ENCODE measurements at regions not wholly inside any gene's neighbourhood (a gene's known extent, or its start where the extent isn't known, plus 50 kb on each side); places are given as distances from the start of the nearest gene placed in this dataset.

DNA sequence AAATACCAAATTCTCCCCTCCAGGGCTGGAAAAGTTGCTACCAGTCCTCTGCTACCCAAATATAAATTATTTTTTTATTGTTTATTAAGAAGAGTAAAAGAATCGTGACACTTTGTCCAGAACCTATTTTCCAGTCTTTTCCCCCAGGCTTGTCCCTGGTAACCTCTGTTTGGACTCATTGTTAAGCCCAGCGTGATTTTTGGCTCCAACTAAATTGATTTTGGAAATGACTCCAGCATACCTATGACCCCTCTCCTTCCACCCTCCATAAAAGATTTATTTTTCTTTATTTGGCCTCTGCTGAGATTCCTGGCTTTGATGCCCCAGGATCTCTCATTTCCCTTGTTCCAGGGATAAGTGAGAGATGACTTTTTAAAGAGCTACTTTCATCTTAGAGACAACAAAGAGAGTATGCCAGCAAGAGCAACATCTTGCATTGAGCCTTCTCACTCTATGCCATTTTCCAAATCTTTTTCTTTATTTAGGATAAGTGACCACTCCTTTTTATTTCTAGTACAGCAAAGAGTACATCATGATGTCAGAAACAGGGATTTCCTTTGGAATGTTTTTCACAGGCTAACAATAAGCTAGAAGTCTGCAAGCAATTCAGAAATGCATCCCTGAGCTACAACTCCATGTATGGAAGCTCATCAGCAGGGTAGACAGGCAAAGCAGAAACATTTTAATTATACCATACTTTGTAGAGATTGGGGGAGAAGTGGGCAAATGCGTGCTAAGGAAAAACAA, 75.8 kb downstream of the DAD1 start:
- no peak for DNase-seq (ENCODE audit: low spot score)

DNA sequence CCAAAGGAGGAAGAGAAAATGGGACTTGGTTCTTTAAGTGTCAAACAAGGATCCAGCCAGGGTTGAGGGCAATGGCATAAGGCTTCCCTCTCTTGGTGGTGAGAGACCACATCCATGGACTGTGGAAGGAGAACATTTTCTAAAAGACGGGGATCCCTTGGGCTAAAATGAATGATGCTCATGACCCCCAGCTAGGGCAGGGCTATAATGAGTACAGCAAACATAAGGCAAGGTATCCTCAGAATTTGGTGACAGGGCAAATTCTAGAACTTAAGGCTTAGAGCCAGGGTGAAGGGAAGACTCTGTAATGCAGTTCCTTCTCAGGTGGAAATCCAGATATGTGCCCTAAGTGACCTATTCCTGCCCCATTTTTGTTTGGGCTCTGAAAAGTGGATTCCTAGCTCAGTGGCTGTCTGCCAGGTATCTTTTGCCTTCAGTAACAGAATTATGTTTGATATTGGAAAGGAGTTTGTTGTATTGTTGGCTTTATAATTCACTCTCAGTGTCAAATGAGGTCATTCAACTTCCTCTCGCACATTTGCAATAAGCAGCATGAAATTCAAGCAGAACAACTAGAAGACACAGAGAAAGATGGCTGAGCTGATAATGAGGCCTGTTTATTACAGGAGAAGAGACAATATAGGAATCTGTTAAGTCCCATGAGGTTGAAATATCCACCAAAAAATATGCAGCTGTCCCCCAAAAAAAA, 76.8 kb downstream of the DAD1 start:
- DNase-seq (ENCODE audit: low spot score), result no peak

DNA sequence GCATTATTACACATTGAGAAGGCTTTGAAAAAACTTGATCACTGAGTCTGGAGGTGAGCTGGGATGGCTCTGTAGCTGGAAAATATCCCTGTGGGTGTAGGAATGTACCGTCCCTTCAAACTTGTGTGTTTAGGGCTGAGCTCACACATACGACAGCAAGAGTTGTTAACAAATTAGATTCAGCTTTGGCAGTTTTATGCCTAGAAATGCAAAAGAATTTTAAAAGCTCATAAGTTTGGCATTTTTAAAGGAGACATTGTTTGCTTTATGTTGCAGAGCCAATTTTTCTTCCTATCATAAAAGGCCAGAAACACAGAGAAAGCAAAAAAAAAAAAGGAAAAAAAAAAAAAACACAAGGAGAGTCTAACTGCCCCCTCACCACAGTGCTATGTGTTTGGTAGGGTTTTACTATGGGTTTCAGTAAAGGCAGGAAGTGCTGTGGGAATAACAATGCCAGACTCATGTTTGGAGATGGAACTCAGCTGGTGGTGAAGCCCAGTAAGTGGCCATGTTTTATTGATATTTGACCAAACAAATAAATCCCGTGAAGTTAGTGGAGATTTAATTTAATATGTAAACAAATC, 78.4 kb downstream of the DAD1 start:
- DNase-seq (ENCODE audit: low spot score), result no peak

DNA sequence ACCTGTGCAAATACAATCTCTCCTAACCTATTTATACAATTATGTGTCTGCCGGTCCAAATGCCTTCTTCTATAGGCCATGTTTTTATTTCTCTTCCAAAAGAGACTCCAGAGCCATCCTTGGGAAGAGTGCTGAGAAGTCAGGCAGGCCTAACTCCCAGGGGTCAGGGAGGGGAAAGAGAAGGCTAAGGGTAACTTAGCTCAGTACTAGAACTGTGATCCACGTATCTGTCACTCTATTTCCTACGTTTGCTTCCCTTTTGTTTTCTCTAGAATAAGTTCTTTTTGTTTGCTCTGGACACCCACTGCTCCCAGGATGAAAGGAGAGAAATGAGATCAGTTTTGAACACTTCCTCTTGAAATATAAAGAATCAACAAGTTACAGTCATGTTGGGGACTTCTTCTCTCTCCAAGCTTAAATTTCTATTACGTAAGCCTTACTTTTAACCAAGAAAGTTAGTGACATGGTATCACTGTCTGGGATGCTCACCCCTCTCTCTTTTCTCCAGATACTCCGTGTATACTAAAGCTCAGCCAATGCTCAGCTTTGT, 79.2 kb downstream of the DAD1 start:
- DNase-seq (ENCODE audit: low spot score), result no peak

DNA sequence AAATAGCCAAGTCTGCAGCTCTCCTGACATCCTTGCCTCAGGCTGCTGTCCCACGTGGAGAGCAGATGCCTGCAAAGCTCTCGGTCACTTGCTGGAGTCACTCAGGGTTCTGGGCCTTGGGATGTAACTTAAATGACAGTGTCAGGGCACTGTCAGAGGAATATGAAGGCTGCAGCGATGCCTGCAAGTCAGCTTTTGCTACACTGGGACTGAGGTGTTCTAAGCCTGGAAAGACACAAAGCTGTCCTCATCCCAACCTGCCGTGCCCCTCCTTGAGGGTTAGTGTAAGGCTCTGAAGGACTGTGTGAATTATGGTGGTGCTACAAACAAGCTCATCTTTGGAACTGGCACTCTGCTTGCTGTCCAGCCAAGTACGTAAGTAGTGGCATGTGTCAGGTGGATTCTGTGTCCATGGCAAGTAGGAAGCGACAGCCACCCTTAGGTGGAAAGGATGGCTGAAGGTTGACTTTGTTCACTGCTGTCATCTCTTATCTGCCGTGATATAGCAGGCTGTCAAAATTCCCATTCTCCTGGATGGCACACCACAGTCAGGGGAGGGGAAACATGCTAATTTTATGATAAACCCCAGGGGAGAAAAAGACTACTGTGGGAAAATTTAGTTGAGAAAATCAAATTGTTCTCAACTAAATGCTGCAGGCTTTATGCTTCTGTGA, 79.9 kb downstream of the DAD1 start:
- DNase-seq (ENCODE audit: low spot score), result no peak

DNA sequence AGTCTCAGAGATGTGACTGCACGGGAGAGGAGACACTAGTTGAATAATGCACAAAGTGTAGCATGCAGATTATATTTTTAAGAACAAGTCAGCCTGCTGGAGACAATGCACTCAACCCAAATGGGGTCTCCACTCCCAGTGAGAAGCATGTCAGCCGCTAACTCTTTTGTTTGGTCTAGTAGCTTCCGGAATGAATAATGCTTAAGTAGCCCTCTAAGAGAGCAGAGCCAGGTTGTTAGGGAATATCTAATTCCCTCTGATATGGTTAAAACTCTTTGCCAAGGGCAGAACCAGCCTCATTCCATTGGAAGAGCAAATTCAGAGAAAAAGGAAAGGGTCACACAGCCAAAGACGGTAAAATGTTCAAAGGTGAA, 80.4 kb downstream of the DAD1 start:
- DNase-seq (ENCODE audit: low spot score), result no peak

DNA sequence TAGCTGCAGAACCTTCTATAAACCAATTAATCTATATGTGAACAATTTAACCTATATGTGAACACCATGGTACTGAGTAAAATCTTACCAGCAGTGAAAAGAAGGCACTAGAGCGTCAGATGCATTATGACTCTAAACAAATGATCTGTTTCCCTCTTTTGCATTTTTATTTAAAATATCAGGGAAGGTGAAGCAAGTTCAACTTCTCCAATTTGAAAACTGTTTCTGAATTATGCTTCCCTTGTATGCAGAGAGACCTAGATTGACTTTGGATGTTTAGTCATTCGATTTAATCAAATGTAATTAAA, 80.9 kb downstream of the DAD1 start:
- DNase-seq (ENCODE audit: low spot score), result no peak

DNA sequence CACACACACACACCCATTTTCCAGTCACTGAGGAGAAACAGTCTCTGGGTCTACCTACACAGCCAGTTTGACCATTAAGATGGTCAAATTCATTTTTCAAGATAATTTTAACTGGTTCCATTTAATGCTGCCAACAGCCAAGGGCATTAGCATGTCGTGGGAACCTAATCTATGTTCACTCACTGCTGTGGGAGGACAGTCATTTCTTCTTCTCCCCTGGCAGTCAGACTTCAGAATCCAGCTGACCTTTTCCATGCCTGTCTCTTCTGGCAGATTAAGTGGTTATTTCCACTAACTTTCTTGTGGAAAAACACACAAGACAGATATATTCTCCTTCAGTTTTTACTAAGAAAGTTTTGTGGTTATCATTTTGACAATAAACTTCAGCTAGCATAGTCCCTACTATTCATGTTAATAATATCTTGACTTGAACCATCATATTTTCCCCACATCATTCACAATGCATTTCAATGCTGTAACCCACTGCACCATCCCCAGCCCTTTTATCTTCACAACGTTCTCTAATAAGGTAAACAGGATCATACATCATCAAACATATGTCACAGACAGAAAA, 82.2 kb downstream of the DAD1 start:
- DNase-seq (ENCODE audit: low spot score), result no peak

DNA sequence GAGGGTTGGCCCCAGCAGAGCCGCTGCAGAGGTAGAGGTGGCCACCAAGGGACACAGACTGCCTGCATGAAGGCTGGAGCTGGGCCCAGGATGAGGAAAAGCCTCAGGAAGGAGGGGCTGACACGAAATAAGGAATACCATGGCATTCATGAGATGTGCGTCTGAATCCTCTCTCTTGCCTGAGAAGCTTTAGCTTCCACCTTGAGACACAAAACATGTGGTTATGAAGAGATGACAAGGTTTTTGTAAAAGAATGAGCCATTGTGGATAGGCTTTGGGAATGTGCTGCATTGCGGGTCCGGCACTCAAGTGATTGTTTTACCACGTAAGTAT, 82.7 kb downstream of the DAD1 start:
- DNase-seq (ENCODE audit: low spot score), result no peak

DNA sequence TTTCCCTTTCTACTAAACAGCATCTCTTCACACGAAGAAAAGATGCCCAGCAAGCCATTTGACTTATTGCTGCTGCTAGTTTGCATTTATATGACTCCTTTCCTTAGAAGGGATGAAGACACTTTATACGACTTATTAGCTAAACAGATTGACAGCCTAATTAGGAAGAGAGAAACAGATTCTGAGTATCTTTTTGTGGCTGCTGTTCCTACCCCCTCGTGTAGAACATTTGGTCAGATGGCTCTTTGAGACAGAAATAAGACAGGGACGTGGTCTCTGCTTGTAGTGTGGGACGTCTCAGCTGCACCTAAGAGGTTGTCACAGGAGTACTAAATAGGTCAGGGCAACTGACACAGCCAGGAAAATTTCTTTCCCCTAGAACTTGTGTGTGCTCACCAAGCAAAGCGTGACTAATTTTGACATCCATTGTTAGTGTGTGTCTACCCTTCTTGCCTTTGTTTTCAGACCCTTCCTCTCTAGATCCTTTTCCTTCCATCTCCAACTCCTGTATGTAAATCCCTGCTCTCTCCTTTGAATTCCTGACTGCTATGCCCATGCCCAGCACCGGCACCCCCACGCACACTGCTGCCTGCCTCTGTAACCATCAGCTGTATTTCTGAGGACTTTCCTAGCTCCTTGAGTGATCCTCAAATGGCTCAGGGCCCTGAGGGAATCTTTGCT, 83.2 kb downstream of the DAD1 start:
- no peak for DNase-seq (ENCODE audit: low spot score)

DNA sequence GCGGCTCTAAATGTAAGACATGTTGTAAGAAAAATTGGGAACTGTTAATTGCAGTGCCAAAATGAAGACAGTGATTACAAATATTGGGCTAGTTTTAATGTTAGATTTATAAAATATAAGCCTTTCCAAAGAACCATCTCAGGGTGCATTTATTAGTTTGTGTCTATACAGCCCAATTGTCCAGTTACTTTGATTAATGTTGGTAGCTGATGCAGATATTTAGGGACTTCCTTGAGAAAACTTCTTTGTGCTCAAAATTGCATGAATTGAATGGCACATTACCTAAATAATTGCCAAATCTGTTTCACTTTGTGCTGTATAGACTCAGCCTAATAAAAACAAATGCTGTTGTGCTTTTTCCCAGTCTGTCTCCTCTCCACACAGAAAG, 83.7 kb downstream of the DAD1 start:
- no peak for DNase-seq (ENCODE audit: low spot score)

DNA sequence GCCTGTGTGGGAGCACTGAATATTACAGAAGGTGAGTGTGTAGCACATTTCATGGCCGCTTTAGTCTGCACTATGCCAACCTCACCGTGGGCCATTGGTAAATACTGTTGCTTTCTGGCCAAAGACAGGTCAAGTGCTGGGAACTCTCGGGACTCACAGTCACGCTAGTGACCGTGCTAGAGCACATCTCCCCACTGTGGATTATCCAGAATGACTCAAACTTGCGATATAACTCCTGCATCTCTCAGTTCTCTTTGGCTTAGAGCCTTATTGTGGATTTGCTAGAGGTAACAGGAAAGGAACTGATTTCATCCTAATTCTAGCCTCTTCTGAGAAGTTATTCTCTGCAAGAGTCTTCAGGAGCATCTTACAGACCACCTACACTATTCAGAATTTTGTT, 86.5 kb downstream of the DAD1 start:
- no peak for DNase-seq (ENCODE audit: low spot score)

DNA sequence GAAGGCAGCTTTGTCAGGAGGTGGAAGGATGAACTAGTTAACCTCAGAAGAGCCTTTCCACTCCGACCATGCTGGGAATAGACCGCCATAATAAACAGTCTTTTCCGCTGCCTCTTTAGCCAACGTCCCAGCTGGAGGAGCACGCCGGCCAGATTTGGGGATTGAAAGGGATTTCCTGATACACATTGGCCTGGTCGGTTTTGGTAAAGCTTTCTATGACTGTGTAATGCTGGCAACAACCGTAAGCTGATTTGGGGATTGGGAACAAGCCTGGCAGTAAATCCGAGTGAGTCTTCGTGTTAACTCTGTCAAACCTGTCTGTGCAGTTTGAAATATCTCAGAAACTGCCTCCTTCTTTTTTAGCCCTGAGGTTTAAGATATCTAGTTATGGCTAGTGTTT, 87.0 kb downstream of the DAD1 start:
- DNase-seq (ENCODE audit: low spot score), result no peak

DNA sequence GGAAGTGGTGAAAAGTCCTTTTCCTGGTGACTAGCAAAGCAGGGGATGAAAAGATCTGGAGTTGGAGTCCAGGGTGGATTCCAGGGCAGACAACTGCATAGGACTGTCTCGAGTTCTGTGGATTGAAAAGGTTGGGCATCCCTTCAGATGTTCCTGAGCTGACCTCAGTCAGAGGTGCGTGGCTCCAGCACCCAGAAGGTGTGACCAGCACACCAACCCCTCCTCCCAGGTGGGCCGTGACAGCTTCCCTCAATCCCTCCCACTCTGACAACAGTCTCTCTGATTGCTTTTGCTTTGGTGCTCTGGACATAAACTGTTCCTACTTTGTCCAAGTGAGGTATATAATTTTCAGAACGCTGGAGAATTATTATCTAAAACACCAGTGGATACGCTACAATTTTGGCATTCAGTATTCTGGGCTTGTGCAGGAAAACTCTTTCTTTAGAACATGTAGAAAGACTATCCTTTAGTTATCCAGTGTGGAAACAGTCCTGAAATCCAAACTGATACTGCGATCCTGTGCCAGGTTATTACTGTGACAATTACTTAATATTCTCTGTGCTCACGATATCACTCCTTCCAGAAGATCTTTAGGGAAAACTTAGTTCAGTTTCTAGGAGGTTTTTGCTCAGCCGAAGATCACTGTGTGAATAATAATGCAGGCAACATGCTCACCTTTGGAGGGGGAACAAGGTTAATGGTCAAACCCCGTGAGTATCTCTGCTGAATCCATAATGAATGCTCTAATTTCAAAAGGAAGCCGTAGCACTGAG, 87.9 kb downstream of the DAD1 start:
- DNase-seq (ENCODE audit: low spot score), result no peak

DNA sequence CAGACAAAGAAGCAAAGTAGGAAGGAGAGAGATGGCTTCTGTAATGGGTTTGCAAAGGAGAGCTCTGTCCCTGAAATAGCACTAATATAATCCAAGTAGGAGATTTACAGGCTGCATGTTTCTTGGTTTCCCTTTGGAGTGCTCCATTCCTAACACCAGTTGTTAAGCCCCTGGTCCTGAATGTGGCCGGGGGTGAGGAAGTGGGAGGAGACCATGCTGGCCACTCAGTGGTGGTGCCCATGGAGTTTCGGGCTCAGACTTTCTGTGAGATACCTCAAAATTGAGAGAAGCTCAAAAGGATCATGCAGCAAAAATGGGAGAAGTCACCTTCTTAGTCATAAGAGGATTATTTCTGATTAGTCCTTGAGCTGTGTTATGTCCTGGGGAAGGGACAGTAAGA, 88.5 kb downstream of the DAD1 start:
- no peak for DNase-seq (ENCODE audit: low spot score)

DNA sequence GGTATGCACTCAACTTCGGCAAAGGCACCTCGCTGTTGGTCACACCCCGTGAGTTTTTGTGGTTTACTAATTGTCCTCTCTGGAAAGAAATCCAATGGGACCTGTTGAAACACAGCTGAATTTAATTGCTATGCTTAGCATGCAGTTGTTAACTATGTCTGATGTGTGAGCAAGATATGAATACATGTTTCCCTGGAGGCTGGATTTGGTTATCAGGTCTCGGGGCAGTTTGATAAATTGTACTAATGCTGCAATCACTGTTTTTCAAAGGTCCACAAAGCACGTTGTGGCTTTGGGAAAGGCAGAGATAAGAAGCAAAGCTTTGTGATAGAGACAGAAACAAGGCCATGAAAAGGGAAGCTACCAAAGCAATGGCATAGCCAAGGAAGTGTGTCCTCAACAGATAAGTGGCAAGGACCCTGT, 91.3 kb downstream of the DAD1 start:
- no peak for DNase-seq (ENCODE audit: low spot score)

DNA sequence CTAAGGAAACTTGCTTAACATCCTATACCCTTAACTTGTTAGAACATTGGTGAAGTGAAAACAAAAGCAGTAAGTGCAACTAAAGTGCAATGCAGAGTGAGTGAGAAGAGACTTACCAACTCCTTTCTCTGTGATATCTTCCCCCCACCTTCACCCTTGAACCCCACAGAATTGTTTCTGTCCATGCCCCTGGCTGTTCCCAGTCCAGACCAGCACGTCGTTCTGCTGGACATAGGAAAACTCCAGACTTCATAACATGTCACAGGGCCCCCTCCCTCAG, 91.9 kb downstream of the DAD1 start:
- no peak for DNase-seq (ENCODE audit: low spot score)

DNA sequence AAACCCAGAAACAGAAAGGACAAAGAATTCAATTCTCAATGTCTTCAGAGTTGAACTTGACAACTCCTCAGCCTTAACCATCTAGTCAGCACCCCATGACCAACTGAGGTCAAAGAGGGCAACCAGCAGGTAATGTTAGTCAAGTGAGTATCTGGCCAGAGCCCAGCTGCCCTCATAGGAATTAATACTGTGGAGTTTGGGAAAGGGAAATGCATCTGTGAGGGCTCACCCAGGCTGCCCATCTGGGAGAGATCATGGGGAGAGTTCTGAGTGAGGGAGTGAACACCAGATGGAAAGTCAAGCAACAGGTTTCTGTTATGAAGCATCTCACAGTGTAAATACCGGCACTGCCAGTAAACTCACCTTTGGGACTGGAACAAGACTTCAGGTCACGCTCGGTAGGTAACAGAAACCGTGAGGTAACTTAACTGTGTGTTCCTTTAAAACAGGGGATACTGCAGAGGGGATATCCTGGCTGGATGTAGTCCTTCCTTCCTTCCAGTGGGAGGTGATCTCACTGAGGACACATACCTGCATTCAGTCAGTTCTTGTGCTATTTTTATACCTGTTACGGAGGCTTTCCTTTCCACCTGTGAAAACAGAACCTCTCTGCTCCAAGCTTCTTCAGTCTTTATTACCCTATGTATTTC, 94.4 kb downstream of the DAD1 start:
- DNase-seq (ENCODE audit: low spot score), result no peak

DNA sequence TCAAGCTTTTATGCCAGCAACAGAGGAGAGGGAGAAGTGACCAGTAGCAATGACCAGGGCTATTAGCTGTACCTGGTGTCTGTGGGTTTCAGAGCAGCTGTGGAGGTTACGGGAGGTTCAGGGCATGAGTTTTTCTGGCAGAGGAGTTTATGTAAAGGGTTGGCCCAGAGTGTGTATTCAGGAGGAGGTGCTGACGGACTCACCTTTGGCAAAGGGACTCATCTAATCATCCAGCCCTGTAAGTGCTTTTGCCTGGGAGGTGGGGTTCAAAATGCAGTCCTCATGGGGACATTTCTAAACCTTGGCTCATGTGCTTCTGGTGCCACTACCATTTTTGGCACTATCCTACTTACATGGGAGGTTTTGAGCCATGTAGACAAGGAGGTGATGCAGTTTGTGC, 95.3 kb downstream of the DAD1 start:
- no peak for DNase-seq (ENCODE audit: low spot score)

DNA sequence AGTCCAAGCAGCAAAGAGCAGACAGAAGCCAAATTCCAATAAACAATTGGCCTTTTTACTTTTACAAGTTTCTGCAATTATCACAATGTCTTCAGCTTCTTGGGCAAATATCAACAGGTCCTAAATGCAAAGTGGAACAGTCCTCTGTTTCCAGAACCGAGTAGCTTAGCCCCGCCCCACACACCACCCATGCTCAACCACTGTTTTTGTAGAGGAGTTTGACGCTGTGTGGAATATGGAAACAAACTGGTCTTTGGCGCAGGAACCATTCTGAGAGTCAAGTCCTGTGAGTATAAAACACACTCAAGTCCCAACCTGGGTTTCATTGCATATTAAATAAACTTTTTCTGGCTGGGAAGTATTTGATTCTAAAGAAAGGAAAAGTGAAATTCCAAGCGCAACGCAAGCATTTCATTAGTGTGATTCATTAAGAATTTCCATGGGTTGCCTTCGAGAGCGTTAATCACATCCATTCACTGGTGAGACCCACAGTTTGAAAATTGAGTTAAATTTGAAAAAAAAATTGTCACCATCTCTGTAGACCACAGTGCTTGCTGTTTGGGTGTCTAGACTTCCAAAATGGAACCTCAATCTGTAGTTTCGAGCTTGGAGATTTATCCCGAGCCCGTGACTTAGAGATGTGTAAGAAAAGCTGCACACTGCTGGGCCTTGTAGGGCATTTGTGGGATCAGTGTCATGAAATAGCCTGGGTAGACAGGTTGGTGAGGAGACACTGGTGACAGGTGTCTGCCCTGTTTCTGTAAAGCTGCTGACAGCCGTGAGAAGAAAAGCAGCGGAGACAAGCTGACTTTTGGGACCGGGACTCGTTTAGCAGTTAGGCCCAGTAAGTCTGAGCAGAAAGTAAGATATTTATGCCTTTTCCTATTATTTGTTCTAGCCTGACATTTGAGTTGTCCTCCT, 96.1 kb downstream of the DAD1 start:
- no peak for DNase-seq (ENCODE audit: low spot score)

Measured in kidney capillary endothelial cell (primary cell).